ENCODE measurements at regions not wholly inside any gene's neighbourhood (a gene's known extent, or its start where the extent isn't known, plus 50 kb on each side); places are given as distances from the start of the nearest gene placed in this dataset.

- TF ChIP-seq ESRRG (CRISPR knock-in tag; IDR thresholded peaks at IDR 0.05) (no peak), PATZ1 (CRISPR knock-in tag; IDR thresholded peaks at IDR 0.05; ENCODE audit: borderline replicate concordance) (no peak), RARB (CRISPR knock-in tag; IDR thresholded peaks at IDR 0.05) (no peak), CSDC2 (CRISPR knock-in tag; IDR thresholded peaks at IDR 0.05) (no peak), ZNF70 (CRISPR knock-in tag; IDR thresholded peaks at IDR 0.05) (no peak), ZFP30 (CRISPR knock-in tag; IDR thresholded peaks at IDR 0.05) (no peak)
These were observed 298.1 kb downstream of the TFAP2B start for GRCh38 chr6:51116723-51117122.

Measured in SK-N-SH treated with all-trans-retinoic acid at 6 μM for 48 hours (cell line).